GM10248 (cell line): ENCODE measurements at regions not wholly inside any gene's neighbourhood (a gene's known extent, or its start where the extent isn't known, plus 50 kb on each side); places are given as distances from the start of the nearest gene placed in this dataset.

Experiments used
- CTCF ChIA-PET: fragments of 300-600 bp; sonication (Branson Sonifier 250); formaldehyde crosslinking; extraction: SDS; loops from one replicate; lab custom pipeline; 2021; ENCODE audit warnings: antibody characterized with exemption; lab: Yijun Ruan, JAX
- POLR2A ChIA-PET: fragments of 350-650 bp; sonication (Branson Sonifier 250); formaldehyde crosslinking; extraction: SDS; loops from one replicate; lab custom pipeline; 2020; ENCODE audit warnings: antibody characterized with exemption; lab: Yijun Ruan, JAX
- DNase-seq: peaks from one replicate; pipeline ENCODE4 v3.0.0; 2012; ENCODE audit errors: extremely low spot score
- TF ChIP-seq, protein P1 (sequence below): IDR thresholded peaks from 2 replicates; pipeline ENCODE4 v1.5.1; 2012; ENCODE audit warnings: mild to moderate bottlenecking, low read depth; ENCODE audit errors: extremely low read depth, missing control alignments, control extremely low read depth

DNA sequence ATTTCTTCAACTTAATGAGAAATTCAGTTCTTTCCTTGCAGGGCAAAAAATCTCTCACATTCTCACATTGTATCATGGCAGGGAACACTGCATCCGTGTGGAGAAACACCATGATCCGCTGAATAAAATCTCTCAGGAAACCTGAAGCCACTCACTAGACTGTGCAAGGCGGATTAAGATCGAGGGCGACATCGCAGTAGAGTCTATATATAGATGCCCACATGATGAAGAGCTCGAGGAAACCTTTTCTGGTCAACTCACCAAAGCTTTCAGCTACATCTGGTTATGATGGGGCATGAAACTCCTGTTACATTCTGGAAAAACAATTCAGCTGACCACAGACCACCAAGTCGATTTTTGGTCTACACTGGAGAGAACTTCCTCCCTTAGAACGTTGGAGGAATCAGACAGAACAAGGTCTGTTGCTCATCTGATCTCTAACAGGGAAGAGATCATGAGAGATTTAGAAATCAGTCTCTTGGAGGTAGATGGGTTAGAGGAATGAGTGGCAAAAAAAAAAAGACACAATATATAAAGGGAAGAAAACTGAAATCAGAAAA lies 162.9 kb upstream of the ZNF516 start:
- no peak for DNase-seq
- ChIA-PET CTCF (interaction anchor here (1.1 to 4.5 kb wide), 3 partner anchors 10 to 52 kb away, joined by 3 to 17 read pairs (median 10); no protein-coding TSS in a partner anchor), POLR2A (no interaction called here)
- TF ChIP-seq, protein P1, sequence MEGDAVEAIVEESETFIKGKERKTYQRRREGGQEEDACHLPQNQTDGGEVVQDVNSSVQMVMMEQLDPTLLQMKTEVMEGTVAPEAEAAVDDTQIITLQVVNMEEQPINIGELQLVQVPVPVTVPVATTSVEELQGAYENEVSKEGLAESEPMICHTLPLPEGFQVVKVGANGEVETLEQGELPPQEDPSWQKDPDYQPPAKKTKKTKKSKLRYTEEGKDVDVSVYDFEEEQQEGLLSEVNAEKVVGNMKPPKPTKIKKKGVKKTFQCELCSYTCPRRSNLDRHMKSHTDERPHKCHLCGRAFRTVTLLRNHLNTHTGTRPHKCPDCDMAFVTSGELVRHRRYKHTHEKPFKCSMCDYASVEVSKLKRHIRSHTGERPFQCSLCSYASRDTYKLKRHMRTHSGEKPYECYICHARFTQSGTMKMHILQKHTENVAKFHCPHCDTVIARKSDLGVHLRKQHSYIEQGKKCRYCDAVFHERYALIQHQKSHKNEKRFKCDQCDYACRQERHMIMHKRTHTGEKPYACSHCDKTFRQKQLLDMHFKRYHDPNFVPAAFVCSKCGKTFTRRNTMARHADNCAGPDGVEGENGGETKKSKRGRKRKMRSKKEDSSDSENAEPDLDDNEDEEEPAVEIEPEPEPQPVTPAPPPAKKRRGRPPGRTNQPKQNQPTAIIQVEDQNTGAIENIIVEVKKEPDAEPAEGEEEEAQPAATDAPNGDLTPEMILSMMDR, result no peak

DNA sequence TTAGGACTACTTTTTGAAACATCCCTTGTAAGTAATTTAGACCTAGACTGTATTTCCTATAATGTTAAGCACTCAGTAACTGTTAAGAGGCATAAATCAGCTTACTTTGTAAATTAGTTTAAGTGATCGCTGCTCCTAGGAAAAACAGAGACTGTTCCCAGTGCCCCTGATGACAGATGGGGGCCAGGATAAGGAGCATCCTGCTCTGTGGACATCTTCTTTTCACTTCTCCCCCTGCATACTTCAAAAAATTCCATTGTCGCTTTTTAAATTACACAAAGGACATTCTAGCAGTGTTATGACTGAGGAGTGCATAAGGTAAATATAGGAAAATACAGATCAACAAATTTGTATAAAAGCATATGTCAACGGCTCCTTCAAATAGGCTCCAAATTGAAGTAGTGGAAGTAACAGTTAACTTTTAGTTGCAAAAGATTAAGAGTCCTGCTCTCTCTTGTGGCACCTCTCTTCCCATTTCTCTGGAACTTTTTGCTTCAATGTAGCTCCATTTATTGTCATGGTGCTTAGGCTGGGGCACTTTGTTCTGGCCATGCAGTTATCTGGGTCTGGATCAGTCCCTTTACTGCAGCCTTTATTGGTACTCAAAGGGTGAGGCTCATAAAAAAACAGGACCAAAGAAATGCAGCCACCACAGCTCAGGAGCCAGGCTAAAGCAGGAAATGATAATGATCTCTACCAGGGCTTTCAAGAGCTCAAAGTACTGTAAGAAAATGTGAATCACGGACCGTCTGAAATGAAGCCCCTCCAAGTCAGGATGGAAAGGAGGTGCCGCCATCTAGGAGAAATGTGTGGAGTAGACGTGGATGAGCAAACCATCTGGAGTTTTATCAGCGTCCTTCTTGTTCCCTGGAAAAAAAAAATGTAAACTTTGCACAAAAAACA lies 162.1 kb upstream of the ZNF516 start:
- ChIA-PET CTCF (interaction anchor here (2.1 to 4.5 kb wide), 2 partner anchors 11 to 52 kb away, joined by 10 to 17 read pairs; no protein-coding TSS in a partner anchor), POLR2A (no interaction called here)
- TF ChIP-seq, protein P1, result no peak
- no peak for DNase-seq

DNA sequence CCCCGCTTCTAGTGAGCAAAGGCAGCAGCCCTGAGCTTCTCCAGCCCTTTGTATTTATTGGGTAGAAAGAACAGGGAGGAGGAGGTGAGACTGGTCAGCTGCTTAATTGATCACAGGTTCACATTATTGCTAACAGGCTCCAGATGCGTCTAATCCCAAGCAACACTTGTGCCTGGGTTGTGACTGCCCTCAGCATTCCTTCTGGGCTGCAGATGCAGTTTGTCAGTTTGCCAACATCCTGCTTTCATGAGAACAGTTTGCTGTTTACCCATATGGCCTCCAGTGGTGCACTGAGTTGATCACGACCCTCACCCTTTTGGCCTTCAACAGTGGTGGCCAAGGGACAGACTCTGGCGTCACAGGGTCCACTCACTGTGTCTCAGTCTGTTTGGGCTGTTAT lies 159.5 kb upstream of the ZNF516 start:
- ChIA-PET CTCF (no interaction called here), POLR2A (no interaction called here)
- no peak for DNase-seq
- TF ChIP-seq, protein P1, result no peak

DNA sequence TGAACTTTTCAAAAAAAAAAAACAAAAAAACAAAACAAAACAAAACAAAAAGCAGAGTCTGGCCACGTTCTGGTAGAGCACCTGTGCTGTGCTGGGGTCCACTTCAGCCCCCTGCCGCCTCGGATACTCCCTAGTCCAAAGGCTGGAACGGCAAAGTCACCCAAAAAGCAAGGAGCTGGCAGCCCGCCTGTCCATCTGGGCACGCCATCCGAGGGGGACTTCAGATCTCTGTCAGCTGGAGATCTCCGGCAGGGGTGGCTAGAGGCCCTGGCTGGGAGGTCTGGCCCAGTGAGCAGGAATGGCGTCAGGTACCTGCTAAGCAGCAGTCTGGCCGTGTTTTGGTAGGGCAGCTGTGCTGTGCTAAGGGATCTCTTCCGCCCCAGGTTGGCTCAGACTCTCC lies 152.3 kb upstream of the ZNF516 start:
- TF ChIP-seq, protein P1, result no peak
- ChIA-PET CTCF (no interaction called here), POLR2A (no interaction called here)
- no peak for DNase-seq

DNA sequence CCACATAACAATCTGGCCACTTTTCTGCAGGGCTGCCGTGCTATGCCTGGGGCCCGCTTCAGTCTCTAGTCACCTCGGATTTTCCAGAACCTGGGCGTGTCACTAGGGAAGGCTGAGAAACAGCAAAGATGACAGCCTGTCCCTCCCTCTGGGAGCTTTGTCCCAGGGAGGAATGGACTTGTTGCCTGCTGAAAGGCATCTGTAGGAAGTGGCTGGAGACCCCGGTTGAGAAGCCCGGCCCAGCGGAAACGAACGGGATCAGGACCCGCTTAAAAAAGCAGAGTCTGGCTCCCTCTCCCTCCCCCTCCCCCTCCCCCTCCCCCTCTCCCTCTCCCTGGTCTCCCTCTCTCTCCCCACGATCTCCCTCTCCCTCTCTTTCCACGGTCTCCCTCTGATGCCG lies 149.5 kb upstream of the ZNF516 start:
- POLR2A ChIA-PET, result no interaction called here
- TF ChIP-seq, protein P1, result no peak
- CTCF ChIA-PET, result no interaction called here

DNA sequence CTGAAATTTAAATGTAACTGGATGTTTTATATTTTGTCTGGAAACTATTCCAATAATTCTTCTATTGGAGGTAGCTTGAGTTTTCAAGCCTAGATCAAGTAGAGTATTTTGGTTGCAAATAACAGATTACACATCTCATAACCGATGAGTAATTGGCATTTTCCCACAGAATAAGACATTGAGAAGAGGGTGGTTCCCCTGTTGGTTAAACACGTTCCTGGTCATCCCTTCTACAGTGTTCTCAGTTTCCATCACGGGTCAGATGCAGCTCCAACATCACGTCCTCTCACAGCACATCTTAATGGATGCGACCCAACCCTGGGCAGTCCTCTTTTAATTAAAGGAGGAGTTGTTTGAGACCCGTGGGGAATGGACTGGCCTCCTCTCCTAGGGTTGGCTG lies 149.0 kb upstream of the ZNF516 start:
- ChIA-PET CTCF (no interaction called here), POLR2A (no interaction called here)

More for the DNA sequence above, 149.5 kb upstream of the ZNF516 start:
- no peak for DNase-seq

More for the DNA sequence above, 149.0 kb upstream of the ZNF516 start:
- TF ChIP-seq, protein P1, result no peak
- no peak for DNase-seq
